GM21528 (cell line): ENCODE measurements at regions not wholly inside any gene's neighbourhood (a gene's known extent, or its start where the extent isn't known, plus 50 kb on each side); places are given as distances from the start of the nearest gene placed in this dataset.
"Not testable (repeated sequence)": the region's sequence is repeated elsewhere in the genome, so short reads cannot be mapped to it uniquely, and the experiment has no call there.

Source experiments
- ATAC-seq: cut with Tn5 transposase; IDR thresholded peaks from one replicate; pipeline ENCODE4 v1.9.1; 2021; ENCODE audit warnings: mild to moderate bottlenecking, moderate library complexity; ENCODE audit not compliant: unreplicated experiment, low FRiP score

- no peak for ATAC-seq
Observed at GRCh38 chr5:62059960-62060359, 246.0 kb upstream of the KIF2A start.

GRCh38 chr5:62065050-62065449 is 241.0 kb upstream of the KIF2A start:
- ATAC-seq, result no peak

- ATAC-seq, result no peak
Observed at GRCh38 chr5:62066761-62067277, 239.2 kb upstream of the KIF2A start.

GRCh38 chr5:62068554-62068953 is 237.5 kb upstream of the KIF2A start:
- no peak for ATAC-seq

- ATAC-seq, result no peak
Observed at GRCh38 chr5:62077387-62077786, 228.6 kb upstream of the KIF2A start.

- no peak for ATAC-seq
Observed at GRCh38 chr5:62077823-62078550, 228.0 kb upstream of the KIF2A start.

- no peak for ATAC-seq
Observed at GRCh38 chr5:62082370-62082801, 223.6 kb upstream of the KIF2A start.

- no peak for ATAC-seq
Observed at GRCh38 chr5:62083247-62083646, 222.8 kb upstream of the KIF2A start.

GRCh38 chr5:62083661-62084060 is 222.3 kb upstream of the KIF2A start:
- ATAC-seq, result no peak

- ATAC-seq, result no peak
Observed at GRCh38 chr5:62084391-62084790, 221.6 kb upstream of the KIF2A start.

- no peak for ATAC-seq
Observed at GRCh38 chr5:62090953-62091352, 215.1 kb upstream of the KIF2A start.

GRCh38 chr5:62093411-62093810 is 212.6 kb upstream of the KIF2A start:
- no peak for ATAC-seq

- ATAC-seq, result no peak
Observed at GRCh38 chr5:62093976-62094375, 212.0 kb upstream of the KIF2A start.

- no peak for ATAC-seq
Observed at GRCh38 chr5:62097361-62097760, 208.6 kb upstream of the KIF2A start.

GRCh38 chr5:62100201-62100600 is 205.8 kb upstream of the KIF2A start:
- no peak for ATAC-seq

GRCh38 chr5:62103863-62104262 is 202.1 kb upstream of the KIF2A start:
- ATAC-seq, result not testable (repeated sequence)

GRCh38 chr5:62111428-62111827 is 194.6 kb upstream of the KIF2A start:
- no peak for ATAC-seq

GRCh38 chr5:62112689-62113228 is 193.2 kb upstream of the KIF2A start:
- no peak for ATAC-seq

- ATAC-seq, result no peak
Observed at GRCh38 chr5:62115014-62115413, 191.0 kb upstream of the KIF2A start.

- ATAC-seq, result no peak
Observed at GRCh38 chr5:62124266-62124665, 181.7 kb upstream of the KIF2A start.

- no peak for ATAC-seq
Observed at GRCh38 chr5:62126090-62126489, 179.9 kb upstream of the KIF2A start.

GRCh38 chr5:62127098-62127736 is 178.8 kb upstream of the KIF2A start:
- ATAC-seq, result no peak
